IMR-90 (cell line): ENCODE measurements at regions not wholly inside any gene's neighbourhood (a gene's known extent, or its start where the extent isn't known, plus 50 kb on each side); places are given as distances from the start of the nearest gene placed in this dataset.
A peak's percentile ranks its signal among the peaks of the same experiment; 100 is the strongest.

Source experiments
- ATAC-seq: fragments of 200-7000 bp; cut with Tn5 transposase; 2 replicates; pipeline ENCODE4 v1.9.1; 2020; ENCODE audit warnings: low read depth, mild to moderate bottlenecking, moderate library complexity
- BruUV-seq: library from RNA; stranded (reverse); fragments of 400-500 nt; replicated peaks from 2 replicates; lab custom pipeline; 2021; lab: Mats Ljungman, UMichigan
- CTCF ChIA-PET: fragments of 300-600 bp; formaldehyde crosslinking; extraction: SDS; loops from one replicate; lab custom pipeline; 2021; ENCODE audit warnings: antibody characterized with exemption; lab: Yijun Ruan, JAX
- POLR2A ChIA-PET: fragments of 300-600 bp; sonication (Branson Sonifier 250); formaldehyde crosslinking; loops from one replicate; lab custom pipeline; 2022; ENCODE audit warnings: antibody characterized with exemption; ENCODE audit not compliant: unreplicated experiment; lab: Charles Lee
- DNase-seq: peaks from one replicate; pipeline ENCODE4 v3.0.0; 2013
- H2AFZ ChIP-seq: replicated peaks from 2 replicates; pipeline ENCODE3; 2013; ENCODE audit warnings: low read length, mild to moderate bottlenecking; ENCODE audit not compliant: poor library complexity
- H2AK5ac ChIP-seq: 2 replicates; pipeline ENCODE4 v1.6.1; 2013; ENCODE audit warnings: low read depth, low read length, inconsistent platforms
- H2AK9ac ChIP-seq: replicated peaks from 2 replicates; pipeline ENCODE3; 2013; ENCODE audit warnings: mild to moderate bottlenecking, low read depth, low read length, moderate library complexity; ENCODE audit not compliant: poor library complexity
- H2BK120ac ChIP-seq: 2 replicates; pipeline ENCODE4 v1.6.1; 2013; ENCODE audit warnings: low read depth, low read length, inconsistent platforms
- H2BK15ac ChIP-seq: 3 replicates; pipeline ENCODE4 v1.6.1; 2013; ENCODE audit warnings: low read depth, low read length, inconsistent platforms
- H2BK20ac ChIP-seq: 2 replicates; pipeline ENCODE4 v1.6.1; 2013; ENCODE audit warnings: low read depth, mild to moderate bottlenecking, inconsistent platforms, low read length, moderate library complexity
- H2BK5ac ChIP-seq: 2 replicates; pipeline ENCODE4 v1.6.1; 2013; ENCODE audit warnings: mild to moderate bottlenecking, low read depth, low read length, inconsistent platforms; ENCODE audit not compliant: poor library complexity, severe bottlenecking
- H3K14ac ChIP-seq: replicated peaks from 2 replicates; pipeline ENCODE4 v1.6.1; 2013; ENCODE audit warnings: low read depth, low read length, inconsistent platforms
- H3K18ac ChIP-seq: 2 replicates; pipeline ENCODE4 v1.6.1; 2013; ENCODE audit warnings: low read depth, low read length, control low read depth
- H3K23ac ChIP-seq: 2 replicates; pipeline ENCODE4 v1.6.1; 2013; ENCODE audit warnings: low read depth, low read length, inconsistent platforms
- H3K27ac ChIP-seq: 2 replicates; pipeline ENCODE4 v1.5.1; 2013; ENCODE audit warnings: mild to moderate bottlenecking, control low read depth, low read length; ENCODE audit not compliant: insufficient read depth
- H3K27me3 ChIP-seq: 2 replicates; pipeline ENCODE4 v1.6.1; 2013; ENCODE audit warnings: low read length; ENCODE audit not compliant: control insufficient read depth, insufficient read depth
- H3K36me3 ChIP-seq: 2 replicates; pipeline ENCODE4 v1.6.1; 2013; ENCODE audit warnings: low read length, mixed read lengths; ENCODE audit not compliant: control insufficient read depth, insufficient read depth
- H3K4ac ChIP-seq: 2 replicates; pipeline ENCODE4 v1.6.1; 2013; ENCODE audit warnings: low read depth, low read length, inconsistent platforms
- H3K4me1 ChIP-seq: 2 replicates; pipeline ENCODE4 v1.6.1; 2013; ENCODE audit warnings: low read length, mixed read lengths; ENCODE audit not compliant: control insufficient read depth, insufficient read depth
- H3K4me2 ChIP-seq: 2 replicates; pipeline ENCODE4 v1.6.1; 2013; ENCODE audit warnings: low read depth, mild to moderate bottlenecking, control low read depth, low read length, moderate library complexity
- H3K4me3 ChIP-seq: 2 replicates; pipeline ENCODE4 v1.5.1; 2013; ENCODE audit warnings: low read depth, mild to moderate bottlenecking, control low read depth, low read length, moderate library complexity; ENCODE audit not compliant: insufficient read depth
- H3K56ac ChIP-seq: 2 replicates; pipeline ENCODE4 v1.6.1; 2013; ENCODE audit warnings: low read length, inconsistent platforms; ENCODE audit not compliant: insufficient read depth; ENCODE audit errors: extremely low read depth
- H3K79me1 ChIP-seq, 2 experiments: 2 replicates each; pipeline ENCODE4 v1.6.1; 2013; ENCODE audit warnings: low read length in 2 of 2, inconsistent platforms in 1 of 2, low read depth in 1 of 2
- H3K9ac ChIP-seq: 2 replicates; pipeline ENCODE4 v1.6.1; 2013; ENCODE audit warnings: low read depth, low read length, control low read depth
- H3K9me1 ChIP-seq: 2 replicates; pipeline ENCODE4 v1.6.1; 2013; ENCODE audit warnings: low read length, inconsistent platforms; ENCODE audit not compliant: insufficient read depth
- H3K9me3 ChIP-seq: 2 replicates; pipeline ENCODE4 v1.6.1; 2013; ENCODE audit warnings: low read length; ENCODE audit not compliant: control insufficient read depth, insufficient read depth
- H4K20me1 ChIP-seq: 2 replicates; pipeline ENCODE4 v1.6.1; 2013; ENCODE audit warnings: low read length, inconsistent platforms; ENCODE audit not compliant: insufficient read depth
- H4K5ac ChIP-seq: 2 replicates; pipeline ENCODE4 v1.6.1; 2013; ENCODE audit warnings: mild to moderate bottlenecking, low read depth, low read length, control low read depth
- H4K8ac ChIP-seq, 2 experiments: 2 replicates each; pipeline ENCODE4 v1.6.1; 2013; ENCODE audit warnings: low read depth in 2 of 2, low read length in 2 of 2, control low read depth in 1 of 2, inconsistent platforms in 1 of 2
- H4K91ac ChIP-seq: 2 replicates; pipeline ENCODE4 v1.6.1; 2013; ENCODE audit warnings: low read depth, low read length, inconsistent platforms; ENCODE audit not compliant: insufficient read depth
- BHLHE40 ChIP-seq: fragments of 150-350 bp; IDR thresholded peaks from 2 replicates; pipeline ENCODE4 v1.6.1; 2016; ENCODE audit warnings: mild to moderate bottlenecking, low read depth, low read length
- CEBPB ChIP-seq: IDR thresholded peaks from 2 replicates; pipeline ENCODE4 v1.6.1; 2012; ENCODE audit warnings: low read depth, low read length, improper control_type of control experiment
- CHD1 ChIP-seq: IDR thresholded peaks from 2 replicates; pipeline ENCODE4 v1.6.1; 2012; ENCODE audit warnings: low read depth, low read length, improper control_type of control experiment
- CTCF ChIP-seq: conservative IDR thresholded peaks from 2 replicates; pipeline ENCODE4 v1.5.1; 2012; ENCODE audit warnings: mild to moderate bottlenecking, low read depth, low read length, improper control_type of control experiment
- ELK1 ChIP-seq: fragments of 150-350 bp; IDR thresholded peaks from 2 replicates; pipeline ENCODE4 v1.6.1; 2016; ENCODE audit warnings: low read depth, mild to moderate bottlenecking, low read length, moderate library complexity, borderline replicate concordance
- FOS ChIP-seq: fragments of 150-350 bp; IDR thresholded peaks from 2 replicates; pipeline ENCODE4 v1.6.1; 2016; ENCODE audit warnings: low read depth, low read length
- MAFK ChIP-seq: IDR thresholded peaks from 2 replicates; pipeline ENCODE4 v1.6.1; 2012; ENCODE audit warnings: low read depth, low read length, improper control_type of control experiment
- MAZ ChIP-seq: IDR thresholded peaks from 2 replicates; pipeline ENCODE4 v1.6.1; 2012; ENCODE audit warnings: low read depth, mild to moderate bottlenecking, low read length, improper control_type of control experiment, moderate library complexity, borderline replicate concordance
- MXI1 ChIP-seq: IDR thresholded peaks from 2 replicates; pipeline ENCODE4 v1.6.1; 2012; ENCODE audit warnings: low read depth, mild to moderate bottlenecking, low read length, moderate library complexity, borderline replicate concordance
- NFE2L2 ChIP-seq: fragments of 150-350 bp; IDR thresholded peaks from 2 replicates; pipeline ENCODE4 v1.6.1; 2016; ENCODE audit warnings: low read depth, mild to moderate bottlenecking, low read length
- POLR2A ChIP-seq: IDR thresholded peaks from 2 replicates; pipeline ENCODE4 v1.6.1; 2012; ENCODE audit warnings: mild to moderate bottlenecking, low read depth, low read length
- RAD21 ChIP-seq: IDR thresholded peaks from 2 replicates; pipeline ENCODE4 v1.6.1; 2012; ENCODE audit warnings: low read length, improper control_type of control experiment
- RCOR1 ChIP-seq: IDR thresholded peaks from 2 replicates; pipeline ENCODE4 v1.6.1; 2012; ENCODE audit warnings: mild to moderate bottlenecking, low read length, improper control_type of control experiment; ENCODE audit not compliant: insufficient replicate concordance
- RFX5 ChIP-seq: IDR thresholded peaks from 2 replicates; pipeline ENCODE4 v1.8.0; 2012; ENCODE audit warnings: low read depth, mild to moderate bottlenecking, low read length, moderate library complexity
- SMC3 ChIP-seq: fragments of 150-350 bp; IDR thresholded peaks from 2 replicates; pipeline ENCODE4 v1.6.1; 2016; ENCODE audit warnings: low read depth, mild to moderate bottlenecking, antibody characterized with exemption, low read length, moderate library complexity
- USF2 ChIP-seq: fragments of 150-350 bp; IDR thresholded peaks from 2 replicates; pipeline ENCODE4 v1.6.1; 2017; ENCODE audit warnings: mild to moderate bottlenecking, antibody characterized with exemption, low read length, low read depth
- WGBS, 2 experiments: methylation state at CpG; one replicate each; pipeline versions ENCODE4 v1.1.5 to v1.1.7; 2013; ENCODE audit warnings: missing lambda C conversion rate in 2 of 2; ENCODE audit not compliant: insufficient read length in 1 of 2; ENCODE audit errors: extremely low coverage in 2 of 2; 5-methylcytosine and 5-hydroxymethylcytosine counted together
- dilution Hi-C: fragments of 300-500 bp; cut with HindIII; formaldehyde crosslinking; loops from one replicate; pipeline ENCODE4 v1.14.3; 2018; ENCODE audit warnings: low sequenced_read_pairs; ENCODE audit not compliant: unreplicated experiment
- in situ Hi-C: fragments of 300-500 bp; cut with MboI; formaldehyde crosslinking; loops from 3 replicates; pipeline ENCODE4 v1.14.3; 2019; ENCODE audit warnings: low sequenced_read_pairs, inconsistent platforms, mixed read lengths
- intact Hi-C: fragments of 100-400 bp; cut with micrococcal nuclease; formaldehyde crosslinking; loops from 2 replicates; pipeline ENCODE4 v1.10.0; 2022

- no CpG with 5 or more reads among the region's 3 CpGs for WGBS, 2 experiments
- Histone ChIP-seq H4K8ac (no peak overlapping the region), H3K27ac (no peak overlapping the region), H3K18ac (no peak overlapping the region), H3K56ac (no peak overlapping the region), H3K9me1 (peaks cover 2% of the 10 kb centered on the region), H2BK120ac (no peak overlapping the region), H4K20me1 (peaks cover 4% of the 10 kb centered on the region; the same call in 1 of the 2 replicates), H3K14ac (no peak overlapping the region), H3K4me1 (peaks cover 6% of the 10 kb centered on the region; the same call in 1 of the 2 replicates), H2BK5ac (no peak overlapping the region), H3K4me2 (no peak overlapping the region), H3K79me1 (no peaks in the 10 kb centered on the region), H2AFZ (no peak overlapping the region), H2AK5ac (no peak overlapping the region), H3K27me3 (0 out of 2 replicates have a peak, but pooled peaks cover 5% of the 10 kb centered on the region), H4K91ac (no peak overlapping the region), H2BK20ac (no peak overlapping the region), H4K5ac (no peak overlapping the region), H3K4me3 (no peak overlapping the region), H3K36me3 (no peaks in the 10 kb centered on the region), H2AK9ac (no peak overlapping the region), H3K4ac (no peak overlapping the region), H2BK15ac (no peak overlapping the region), H3K9me3 (no peaks in the 10 kb centered on the region), H3K23ac (no peak overlapping the region), H3K9ac (no peak overlapping the region)
- DNase-seq = peak; percentile 14
- CTCF ChIA-PET = no interaction called here
- TF ChIP-seq USF2 (no peak), CHD1 (no peak), MAFK (no peak), ELK1 (no peak), FOS (no peak), RCOR1 (no peak), RFX5 (no peak), POLR2A (no peak), SMC3 (no peak), BHLHE40 (no peak), MXI1 (no peak), RAD21 (no peak), MAZ (no peak), CTCF (no peak), NFE2L2 (no peak), CEBPB (no peak)
- dilution Hi-C loops = no loop called here
- in situ Hi-C loops = no loop called here
- BruUV-seq = no TSS peak
- ATAC-seq = no peak
- intact Hi-C loops = no loop called here
- POLR2A ChIA-PET = no interaction called here
Observed at GRCh38 chr9:87198716-87199115, 251.4 kb upstream of the GAS1 start.
